Right forelimb (tissue), 1 donor: ENCODE measurements at regions not wholly inside any gene's neighbourhood (a gene's known extent, or its start where the extent isn't known, plus 50 kb on each side); places are given as distances from the start of the nearest gene placed in this dataset.
"Not testable (repeated sequence)": the region's sequence is repeated elsewhere in the genome, so short reads cannot be mapped to it uniquely, and the experiment has no call there.

Experiments
- DNase-seq: peaks from one replicate; pipeline ENCODE4 v3.0.0-alpha.2; 2018

DNA sequence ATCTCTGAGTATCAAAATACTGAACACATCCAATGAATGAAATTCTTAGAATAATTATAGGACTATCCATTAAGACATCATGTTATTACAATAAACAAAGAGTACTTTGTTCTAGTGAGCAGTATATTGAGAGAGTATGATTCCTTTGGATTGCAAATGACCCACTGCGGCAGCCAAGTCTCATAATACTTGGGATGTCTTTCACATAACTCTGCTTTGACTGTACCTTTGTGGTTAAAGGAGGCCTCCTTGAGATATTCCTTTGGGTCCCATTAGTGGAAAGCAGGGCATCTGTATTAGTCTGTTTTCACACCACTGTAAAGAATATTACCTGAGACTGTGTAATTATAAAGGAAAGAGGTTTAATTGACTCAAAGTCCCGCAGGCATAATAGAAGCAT, 593.8 kb downstream of the TRHDE start:
- DNase-seq: no peak

DNA sequence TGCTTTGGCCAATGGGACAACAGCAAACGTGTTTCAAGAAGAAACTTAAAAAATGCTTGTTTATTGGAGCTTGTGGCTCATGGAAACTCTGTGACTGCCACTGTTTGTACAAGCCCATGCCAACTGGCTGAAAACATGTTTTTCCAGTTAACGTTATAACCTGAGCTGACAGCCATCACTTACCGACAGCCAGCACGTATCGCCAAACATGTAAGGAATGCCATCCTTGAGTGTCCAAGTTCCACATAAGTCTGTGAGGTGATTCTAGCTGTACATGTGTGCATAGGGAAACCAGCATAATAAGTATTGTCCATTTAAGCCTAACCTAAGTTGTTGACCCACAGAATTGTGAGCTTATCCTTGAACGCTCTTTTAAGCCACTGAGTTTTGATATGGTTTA, 596.9 kb downstream of the TRHDE start:
- DNase-seq: no peak

DNA sequence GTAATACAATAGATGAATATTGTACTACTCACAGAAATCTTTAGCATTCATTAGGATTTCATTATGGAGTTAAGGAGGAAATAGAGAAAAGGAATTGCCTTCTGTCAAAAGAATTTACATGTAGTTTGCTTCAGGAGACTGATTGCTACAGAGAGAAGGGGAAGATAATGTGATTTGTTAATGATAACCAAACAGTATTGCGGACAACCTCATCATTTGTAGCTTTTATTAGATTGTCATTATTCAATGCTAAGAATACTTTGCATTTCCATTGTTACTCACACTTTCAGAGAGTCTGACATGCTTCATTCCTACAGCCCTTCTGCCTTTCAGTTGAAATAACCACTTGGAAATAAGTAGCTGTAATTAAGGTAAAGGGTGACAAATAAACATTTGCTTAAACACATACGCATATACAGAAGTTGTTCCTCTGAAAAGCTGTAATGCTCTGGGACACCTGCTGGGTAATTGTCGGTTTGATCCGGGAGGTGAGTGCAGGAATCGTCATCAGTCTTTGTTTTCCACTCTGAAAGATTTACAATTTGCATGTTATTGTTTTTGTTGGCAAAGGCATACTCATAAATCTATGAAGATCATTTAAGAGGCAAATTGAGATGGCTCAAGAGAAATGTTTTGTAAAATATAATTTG, 600.2 kb downstream of the TRHDE start:
- no peak for DNase-seq

DNA sequence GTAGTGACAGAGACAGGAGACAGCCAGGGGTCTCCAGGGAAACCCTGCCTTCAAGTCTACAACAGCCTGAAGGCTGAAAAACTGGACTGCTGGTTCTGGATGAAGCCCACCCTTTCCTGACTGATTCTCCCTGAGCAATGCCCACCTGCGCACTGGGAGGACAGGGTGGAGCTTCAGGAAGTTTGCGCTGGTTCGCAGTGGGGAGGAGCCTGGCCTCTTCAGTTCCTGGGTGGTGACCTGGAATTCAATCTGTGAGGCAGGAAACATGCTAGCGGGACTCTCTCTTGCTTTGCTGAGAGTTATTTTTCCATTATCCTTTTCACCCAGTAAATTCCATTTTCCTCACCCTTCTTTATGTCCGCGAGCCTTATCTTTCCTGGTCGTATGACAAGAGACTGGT, 600.8 kb downstream of the TRHDE start:
- DNase-seq: no peak

DNA sequence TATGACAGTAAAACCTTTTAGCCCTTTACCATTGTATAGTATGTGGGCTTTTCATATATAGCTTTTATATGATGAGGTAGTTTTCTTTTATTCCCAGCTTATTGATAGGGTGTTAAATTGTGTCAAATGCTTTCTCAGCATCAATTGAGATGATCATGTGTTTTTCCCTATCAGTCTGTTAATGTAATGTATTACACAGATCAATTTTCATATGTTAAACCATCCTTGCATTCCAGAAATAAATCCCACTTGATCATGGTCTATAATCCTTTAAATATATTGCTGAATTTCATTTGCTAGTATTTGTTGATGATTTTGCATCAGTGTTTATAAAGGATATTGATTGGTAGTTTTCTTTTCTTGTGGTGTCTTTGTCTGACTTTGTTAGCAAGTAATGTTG, 603.9 kb downstream of the TRHDE start:
- no peak for DNase-seq

DNA sequence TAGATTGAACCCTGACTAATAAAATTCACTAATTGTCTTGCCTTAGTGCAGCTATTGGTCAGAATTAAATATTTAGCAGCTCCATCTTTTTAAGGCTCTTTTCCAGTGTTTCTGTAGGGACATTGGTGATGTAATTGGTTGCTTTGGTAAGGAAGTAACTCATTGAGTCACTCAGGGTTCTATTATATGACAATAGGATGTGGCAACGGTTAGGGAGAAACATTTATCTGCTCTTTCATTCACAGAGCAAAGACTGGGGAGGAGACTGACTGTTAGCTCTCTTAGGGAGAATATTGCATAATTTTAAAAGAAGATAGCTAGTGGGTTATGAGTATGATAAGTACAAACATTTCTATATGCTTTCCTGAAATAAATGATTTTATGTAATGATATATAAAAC, 616.5 kb downstream of the TRHDE start:
- DNase-seq: no peak

DNA sequence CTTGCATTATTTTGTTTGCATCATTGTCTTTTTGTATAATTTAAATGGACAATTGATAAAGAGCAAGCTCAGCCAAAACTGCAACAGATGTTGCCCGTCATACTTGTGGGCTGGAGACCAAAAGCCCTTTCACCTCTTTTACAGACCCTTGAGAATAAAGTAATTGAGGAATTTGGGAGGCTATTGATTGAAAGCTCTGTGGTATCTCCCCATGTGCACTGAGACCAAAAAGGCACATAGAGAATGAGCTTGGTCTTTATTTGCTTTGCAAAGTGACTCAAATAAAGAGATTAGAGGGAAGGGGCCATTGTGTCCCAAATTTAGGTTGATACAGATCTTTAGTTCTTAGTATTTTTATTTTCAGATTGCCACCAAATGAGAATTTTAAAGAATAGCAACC, 617.6 kb downstream of the TRHDE start:
- no peak for DNase-seq

DNA sequence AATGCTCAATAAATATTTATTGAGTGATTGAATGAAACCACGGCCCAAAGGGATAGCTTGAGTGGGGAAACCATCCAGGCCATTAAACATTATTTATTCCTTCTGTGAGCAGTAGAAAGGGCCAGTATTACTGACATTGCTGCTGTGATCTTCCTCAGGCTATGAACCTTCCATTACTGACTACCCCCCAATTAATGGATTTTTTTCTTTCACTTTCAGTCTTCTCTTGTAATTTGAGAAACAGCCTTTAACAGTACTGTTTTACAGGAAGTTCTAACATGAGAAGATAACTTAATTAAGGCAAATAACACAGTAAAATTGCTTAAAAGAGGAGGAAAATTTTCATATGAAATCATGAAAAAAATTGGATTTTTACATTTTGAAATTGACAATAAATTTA, 629.5 kb downstream of the TRHDE start:
- no peak for DNase-seq

DNA sequence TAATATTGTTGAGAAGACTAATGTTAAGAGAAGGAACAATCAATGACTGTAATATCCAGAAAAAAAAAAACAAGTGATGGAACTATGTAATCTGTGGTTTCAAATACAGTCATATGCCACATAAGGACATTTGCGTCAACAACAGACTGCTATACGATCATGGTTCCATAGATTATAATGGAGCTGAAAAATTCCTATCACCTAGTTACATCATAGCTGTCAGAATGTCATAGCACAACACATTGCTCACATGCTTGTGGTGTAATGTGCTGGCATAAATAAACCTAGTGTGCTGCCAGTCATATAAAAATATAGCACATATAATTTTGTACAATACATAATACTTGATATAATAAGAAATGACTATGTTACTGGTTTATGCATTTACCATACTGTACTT, 653.5 kb downstream of the TRHDE start:
- DNase-seq: no peak

DNA sequence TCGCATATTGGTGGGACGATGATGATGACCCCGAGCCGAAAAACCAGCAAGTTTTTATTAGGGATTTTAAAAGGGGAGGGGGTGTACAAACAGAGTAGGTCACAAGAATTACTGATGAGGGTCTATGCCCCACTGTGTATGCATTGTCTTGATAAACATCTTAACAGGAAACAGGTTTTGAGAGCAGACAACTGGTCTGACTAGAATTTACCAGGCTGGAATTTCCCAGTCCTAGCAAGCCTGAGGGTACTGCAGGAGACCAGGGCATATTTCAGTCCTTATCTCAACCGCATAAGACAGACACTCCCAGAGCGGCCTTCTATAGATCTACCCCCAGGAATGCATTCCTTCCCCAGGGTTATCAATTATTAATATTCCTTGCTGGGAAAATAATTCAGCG, 659.7 kb downstream of the TRHDE start:
- DNase-seq: not testable (repeated sequence)

DNA sequence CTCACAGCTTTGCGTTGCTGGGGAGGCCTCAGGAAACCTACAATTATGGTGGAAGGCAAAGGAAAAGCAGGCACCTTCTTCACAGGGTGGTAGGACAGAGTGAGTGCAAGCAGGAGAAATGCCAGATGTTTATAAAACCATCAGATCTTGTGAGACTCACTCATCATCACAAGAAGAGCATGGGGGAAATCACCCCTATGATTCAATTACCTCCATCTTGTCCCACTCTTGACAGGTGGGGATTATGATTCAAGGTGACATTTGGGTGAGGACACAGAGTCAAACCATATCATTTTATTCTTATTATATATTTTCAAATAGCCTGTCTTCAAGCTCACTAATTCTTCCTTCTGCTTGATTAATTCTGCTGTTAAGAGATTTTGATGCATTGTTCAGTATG, 665.3 kb downstream of the TRHDE start:
- DNase-seq: no peak

DNA sequence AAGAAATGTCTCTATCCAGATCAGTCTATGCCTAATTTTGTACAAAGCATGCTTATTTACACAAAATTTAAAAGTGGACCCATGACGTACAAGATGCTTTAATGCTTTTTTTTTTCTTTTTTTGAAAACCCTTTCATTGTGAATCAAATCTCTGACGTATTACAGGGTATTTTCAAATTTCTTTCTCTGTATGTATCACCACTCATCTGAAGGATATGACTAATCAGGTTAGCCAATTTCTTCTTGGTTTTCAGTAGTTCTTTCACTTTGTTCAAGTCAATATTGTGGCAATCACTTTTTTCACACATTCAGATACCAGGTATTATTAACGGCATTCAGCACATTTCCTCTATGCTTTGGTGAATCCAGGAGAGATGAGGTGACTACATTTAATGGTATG, 685.3 kb downstream of the TRHDE start:
- no peak for DNase-seq

DNA sequence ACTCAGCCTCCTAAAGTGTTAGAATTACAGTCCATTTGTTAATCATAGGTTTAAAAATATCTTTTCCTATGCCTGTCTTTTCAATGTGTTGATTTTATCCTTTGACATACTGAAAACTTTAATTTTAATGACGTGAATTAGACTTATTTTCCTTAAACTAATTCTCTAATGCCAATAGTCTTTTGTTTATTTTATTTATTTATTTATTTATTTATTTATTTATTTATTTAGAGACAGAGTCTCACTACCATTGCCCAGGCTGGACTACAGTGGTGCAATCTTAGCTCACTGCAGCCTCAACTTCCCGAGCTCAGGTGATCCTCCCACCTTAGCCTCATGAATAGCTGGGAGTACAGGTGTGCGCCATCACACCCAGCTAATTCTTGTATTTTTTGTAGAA, 694.5 kb downstream of the TRHDE start:
- DNase-seq: no peak

DNA sequence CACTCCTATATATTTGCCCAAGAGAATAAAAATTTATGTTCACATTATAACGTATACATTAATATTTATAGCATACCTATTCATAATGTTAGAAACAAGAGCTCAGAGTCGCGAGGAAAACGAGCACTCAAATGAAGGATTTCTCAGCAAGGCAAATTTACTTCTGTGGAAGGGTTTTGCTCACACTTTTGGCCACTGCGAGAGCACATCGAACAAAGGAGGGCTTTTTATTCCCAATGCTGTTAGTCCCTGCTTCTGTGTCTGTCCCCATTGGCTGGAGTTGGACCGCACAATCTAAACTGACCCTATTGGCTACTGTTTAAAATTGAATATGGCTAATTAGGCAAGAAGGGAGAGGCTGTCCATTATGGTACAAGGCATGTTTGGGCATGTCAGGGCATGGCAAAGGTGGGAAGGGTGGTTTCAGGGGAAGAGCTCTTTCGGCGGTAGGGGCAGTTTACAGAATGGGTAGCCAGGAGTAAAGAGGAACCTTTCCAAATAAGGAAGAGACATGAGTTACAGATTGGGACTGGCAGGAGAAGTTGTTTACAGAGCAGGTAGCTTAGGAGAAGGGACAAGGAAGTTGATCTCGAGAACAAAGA, 702.9 kb downstream of the TRHDE start:
- DNase-seq: no peak

DNA sequence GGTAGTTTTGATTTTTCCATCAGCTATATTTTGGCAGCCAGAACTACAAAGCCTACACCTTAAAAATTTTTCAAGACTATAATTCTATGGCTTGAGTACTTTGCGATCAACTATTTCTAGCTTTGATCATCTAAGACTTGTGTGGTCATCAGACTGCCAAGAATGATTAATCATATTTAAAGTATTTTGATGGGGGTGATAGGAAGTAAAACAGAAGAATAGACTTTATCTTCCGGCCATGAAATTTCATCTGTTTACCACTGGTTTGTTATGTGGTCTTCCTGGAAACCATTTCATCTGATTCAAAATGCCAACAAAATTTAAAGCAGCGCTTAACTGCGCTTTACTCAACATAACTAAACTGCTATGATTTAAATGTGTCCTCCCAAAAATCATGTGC, 706.8 kb downstream of the TRHDE start:
- DNase-seq: no peak

DNA sequence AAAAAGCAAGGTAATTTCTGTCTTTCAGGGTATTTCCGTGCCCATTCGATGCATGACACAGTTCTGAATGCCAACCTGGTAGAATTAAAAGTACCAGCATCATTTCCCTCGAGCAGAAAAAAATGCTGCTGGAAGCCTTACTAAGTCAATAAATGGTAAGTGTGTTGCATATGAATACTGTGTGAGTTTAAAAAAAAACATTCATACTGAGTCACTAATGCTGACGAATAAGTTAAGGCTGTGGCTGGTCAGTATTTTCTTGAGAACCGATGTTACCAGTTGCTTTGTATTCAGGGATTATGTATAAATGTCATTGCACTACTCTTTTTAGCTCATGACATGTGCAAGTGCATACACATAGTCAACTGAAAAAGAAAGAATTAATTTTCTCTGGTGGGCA, 710.2 kb downstream of the TRHDE start:
- DNase-seq: no peak

DNA sequence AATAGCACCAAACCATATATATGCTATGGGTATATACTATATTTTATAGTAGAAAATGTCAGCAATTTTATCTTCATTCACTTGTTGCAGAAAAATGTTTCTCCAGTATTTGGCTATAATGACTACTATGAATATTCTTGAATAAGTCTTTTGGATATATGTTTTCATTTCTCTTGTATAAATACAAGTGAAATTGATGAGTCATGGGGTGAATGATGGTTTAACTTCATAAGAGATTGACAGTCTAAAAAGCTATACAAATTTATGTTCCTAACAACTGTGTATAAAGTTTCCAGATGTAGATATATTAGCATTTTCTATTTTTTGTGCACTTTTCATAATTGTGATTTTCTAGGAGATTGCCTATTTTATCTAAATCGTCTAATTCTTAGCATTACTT, 714.8 kb downstream of the TRHDE start:
- no peak for DNase-seq

DNA sequence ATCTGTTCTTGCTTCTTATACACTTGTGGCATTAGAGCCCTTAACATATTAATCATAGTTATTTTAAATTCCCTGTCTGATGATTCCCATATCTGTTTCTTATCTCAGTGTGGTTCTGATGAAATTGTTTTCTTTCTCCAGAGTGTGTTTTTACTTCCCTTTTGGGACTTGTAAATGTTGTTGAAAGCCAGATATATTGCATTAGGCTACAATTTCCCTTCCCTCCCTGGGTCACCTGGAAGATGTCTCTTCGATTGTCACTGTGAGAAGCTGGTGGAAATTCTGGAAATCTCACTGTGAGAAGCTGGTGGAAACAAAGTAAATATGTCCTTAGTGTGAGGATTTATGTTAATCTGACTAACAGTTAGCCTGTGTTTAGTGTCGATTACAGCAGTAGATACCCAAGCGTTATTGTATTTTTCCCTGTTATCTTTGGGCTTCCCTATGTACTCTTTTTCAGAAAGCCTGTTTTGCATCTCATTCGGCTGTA, 717.3 kb downstream of the TRHDE start:
- no peak for DNase-seq

DNA sequence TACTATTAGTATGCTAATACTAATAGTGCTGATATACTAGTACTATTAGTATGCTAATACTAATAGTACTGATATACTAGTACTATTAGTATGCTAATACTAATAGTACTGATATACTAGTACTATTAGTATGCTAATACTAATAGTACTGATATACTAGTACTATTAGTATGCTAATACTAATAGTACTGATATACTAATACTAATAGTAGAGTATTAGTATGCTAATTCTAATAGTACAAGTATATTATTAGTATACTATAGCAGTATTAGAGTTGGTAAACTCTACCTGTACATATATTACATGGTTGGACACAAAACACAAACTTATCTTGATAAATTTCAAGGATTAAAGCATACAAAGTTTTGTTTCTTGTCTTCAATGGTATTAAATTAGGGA, 722.9 kb downstream of the TRHDE start:
- DNase-seq: not testable (repeated sequence)

DNA sequence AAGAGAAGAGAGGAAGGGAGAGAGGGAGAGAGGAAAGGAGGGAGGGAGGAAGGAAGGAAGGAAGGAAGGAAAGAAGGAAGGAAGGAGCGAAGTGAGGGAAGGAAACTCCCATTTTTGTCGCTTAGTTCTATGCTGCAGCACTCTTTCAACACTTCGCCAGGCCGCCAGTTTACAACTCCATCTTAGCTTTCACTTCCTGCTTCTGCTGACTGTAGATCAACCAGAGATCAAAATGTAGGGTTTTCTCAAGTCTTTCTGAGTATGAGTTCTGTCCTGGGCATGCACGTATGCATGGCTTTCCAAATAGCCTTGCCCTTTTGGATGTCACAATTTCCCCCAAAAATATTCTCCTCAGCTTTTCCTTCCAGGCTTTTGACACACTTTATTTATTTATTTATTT, 723.4 kb downstream of the TRHDE start:
- DNase-seq: no peak

DNA sequence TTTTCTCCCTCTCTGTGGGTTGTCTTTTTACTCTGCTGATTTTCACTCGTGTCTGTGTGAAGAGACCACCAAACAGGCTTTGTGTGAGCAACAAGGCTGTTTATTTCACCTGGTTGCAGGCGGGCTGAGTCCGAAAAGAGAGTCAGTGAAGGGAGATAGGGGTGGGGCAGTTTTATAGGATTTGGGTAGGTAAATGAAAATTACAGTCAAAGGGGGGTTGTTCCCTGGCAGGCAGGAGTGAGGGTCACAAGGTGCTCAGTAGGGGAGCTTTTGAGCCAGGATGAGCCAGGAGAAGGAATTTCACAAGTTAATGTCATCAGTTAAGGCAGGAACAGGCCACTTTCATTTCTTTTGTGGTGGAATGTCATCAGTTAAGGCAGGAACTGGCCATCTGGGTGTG, 729.6 kb downstream of the TRHDE start:
- not testable (repeated sequence) for DNase-seq

DNA sequence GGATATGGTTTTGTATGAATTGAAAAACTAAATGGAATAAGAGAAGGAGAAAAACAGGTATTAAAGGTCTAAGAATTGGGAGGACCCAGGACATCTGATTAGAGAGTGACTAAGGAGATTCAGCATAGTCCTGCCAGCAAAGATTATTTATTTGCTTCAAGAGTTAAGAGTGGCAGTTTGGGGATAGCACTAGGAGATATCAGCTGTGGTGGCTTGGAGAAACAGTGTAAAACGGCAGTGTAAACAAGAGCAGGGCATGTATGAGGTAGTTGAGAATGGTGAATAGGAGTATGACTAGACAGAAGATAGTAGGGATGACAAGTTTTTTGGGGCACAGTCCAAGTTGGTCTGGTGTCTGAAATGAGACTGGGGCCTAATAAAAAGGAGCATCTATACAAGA, 730.3 kb downstream of the TRHDE start:
- DNase-seq: not testable (repeated sequence)

DNA sequence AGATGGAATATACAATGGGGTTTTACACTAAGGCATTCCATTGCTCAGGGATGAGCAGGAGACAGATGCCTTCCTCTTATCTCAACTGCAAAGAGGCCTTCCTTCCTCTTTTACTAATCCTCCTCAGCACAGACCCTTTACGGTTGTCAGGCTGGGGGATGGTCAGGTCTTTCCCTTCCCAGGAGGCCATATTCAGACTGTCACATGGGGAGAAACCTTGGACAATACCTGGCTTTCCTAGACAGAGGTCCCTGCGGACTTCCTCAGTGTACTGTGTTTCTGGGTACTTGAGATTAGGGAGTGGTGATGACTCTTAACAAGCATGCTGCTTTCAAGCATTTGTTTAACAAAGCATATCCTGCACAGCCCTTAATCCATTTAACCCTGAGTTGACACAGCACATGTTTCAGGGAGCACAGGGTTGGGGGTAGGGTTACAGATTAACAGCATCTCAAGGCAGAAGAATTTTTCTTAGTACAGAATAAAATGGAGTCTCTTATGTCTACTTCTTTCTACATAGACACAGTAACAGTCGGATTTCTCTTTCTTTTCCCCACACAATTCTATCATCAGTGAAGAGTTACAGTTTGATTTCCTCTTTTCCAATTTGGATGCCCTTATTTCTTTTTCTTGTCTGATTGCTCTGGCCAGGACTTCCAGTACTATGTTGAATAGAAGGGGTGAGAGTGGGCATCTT, 737.1 kb downstream of the TRHDE start:
- not testable (repeated sequence) for DNase-seq

DNA sequence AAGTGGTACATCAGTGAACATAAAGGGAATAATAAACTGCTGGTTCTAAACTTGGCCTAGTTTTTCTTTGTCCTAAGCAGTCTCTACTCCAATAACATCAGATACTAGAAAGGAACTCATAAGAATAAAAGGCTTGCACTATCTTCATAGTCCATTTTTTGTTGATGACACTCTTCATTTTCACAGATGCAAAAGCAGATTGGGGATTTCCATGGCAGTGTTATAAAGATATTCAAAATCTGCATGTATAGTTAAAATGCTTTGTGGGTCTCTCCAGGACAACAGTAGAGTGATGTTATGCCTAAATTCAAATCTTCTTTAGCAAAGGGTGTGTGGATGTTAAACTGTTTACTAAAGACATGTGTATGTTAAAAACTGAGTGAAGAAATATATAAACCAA, 745.8 kb downstream of the TRHDE start:
- DNase-seq: no peak

DNA sequence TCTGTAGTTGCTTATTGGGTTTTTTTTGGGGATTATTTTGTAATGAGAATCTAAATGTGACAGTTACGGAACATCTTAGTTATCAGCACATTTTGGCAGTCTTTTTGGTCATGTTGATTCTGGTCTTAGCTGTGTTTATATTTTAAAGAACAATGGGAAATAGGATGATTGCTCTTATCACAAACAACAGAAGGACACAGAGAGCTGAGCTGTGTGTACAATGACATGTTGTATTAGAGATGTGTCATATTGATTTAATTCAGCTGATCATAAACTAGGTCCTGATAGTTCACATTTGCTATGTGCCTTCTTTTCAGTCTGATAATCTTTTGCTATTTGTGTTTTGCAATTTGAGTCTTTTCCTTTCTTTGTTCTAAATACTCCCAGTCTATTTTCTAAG, 781.7 kb downstream of the TRHDE start:
- DNase-seq: no peak
